ENCODE measurements at regions not wholly inside any gene's neighbourhood (a gene's known extent, or its start where the extent isn't known, plus 50 kb on each side); places are given as distances from the start of the nearest gene placed in this dataset.
"Not testable (repeated sequence)": the region's sequence is repeated elsewhere in the genome, so short reads cannot be mapped to it uniquely, and the experiment has no call there.

DNA sequence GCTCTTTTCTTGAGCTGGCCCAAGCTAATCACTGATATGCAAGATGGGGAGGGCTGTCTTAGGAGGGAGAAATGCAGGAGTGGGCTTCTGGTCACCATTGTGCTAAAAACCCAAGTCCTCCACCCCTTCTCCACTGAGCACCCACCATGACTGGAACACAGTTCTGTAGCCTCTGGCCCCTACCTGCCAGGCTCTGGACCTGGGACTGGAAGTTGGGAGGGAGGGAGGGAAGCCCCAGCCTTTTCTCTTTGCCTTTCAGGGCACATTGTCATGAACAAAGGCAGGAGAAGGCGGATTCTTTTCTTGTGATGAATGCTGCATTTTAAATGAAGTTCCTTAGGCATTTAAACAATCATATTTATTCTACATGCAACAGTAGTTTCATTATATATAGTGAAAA lies 559.1 kb upstream of the TRPC7 start:
- DNase-seq = no peak

GRCh38 chr5:136910625-136911024 lies 545.3 kb upstream of the TRPC7 start:
- DNase-seq = no peak

DNA sequence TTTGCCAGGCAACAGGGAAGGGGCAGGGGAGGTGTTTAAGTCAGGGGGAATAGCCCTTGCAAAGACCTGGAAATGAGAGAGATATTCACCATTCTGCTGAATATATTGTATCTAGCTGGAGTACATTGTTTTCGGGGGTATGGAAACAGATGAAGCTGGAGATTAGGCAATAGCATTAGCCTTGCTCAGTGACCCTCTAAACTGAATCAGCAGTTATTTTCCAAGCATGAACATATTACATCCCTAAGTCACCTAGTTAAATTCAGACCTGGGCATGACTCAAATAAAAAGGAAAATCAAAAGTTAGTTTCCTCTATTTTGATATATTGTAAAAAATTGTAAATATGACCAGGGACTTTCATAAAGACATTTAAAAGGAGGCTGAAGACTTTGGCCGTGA lies 544.6 kb upstream of the TRPC7 start:
- DNase-seq = no peak

- no peak for DNase-seq
Measured at GRCh38 chr5:136907371-136907770, 542.0 kb upstream of the TRPC7 start.

- DNase-seq = no peak
Measured at GRCh38 chr5:136906545-136906944, 541.2 kb upstream of the TRPC7 start.

GRCh38 chr5:136905571-136905970 lies 540.2 kb upstream of the TRPC7 start:
- no peak for DNase-seq

DNA sequence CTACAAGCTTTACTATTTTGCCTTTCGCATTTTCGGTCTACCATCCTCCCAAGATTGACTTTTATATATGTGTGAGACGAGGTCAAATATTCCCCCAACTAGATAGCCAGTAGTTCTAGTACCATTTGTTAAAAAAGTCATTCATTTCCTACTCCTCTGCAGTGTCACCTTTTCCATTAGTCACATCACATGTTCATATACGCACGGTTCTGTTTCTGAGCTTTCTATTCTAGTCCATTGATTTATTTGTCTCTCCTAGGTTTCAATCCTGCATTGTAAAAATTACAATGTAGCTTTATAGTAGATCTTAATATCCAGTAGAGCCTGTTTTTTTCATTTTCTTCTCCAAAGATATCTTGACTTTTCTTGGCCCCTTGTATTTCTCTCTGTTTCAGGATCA lies 528.7 kb upstream of the TRPC7 start:
- no peak for DNase-seq

DNA sequence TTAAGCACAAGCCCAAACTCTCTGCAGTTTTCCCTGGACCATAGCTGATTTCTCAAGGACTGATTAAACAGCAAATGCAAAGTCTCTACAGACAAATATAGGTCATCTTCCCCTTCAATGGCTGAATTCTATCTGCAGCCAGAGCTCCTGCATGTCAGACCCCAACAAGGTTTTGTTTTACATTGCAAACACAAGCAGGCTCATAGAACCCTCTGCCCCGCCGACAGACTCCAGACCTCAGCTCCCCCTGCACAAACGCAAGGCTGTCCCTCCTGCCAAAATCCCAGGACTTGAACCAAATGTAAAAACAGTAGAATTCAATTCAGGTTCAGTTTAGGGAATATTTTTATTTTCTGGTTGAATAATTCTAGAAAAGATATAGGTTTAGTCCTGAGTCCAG lies 526.7 kb upstream of the TRPC7 start:
- no peak for DNase-seq

DNA sequence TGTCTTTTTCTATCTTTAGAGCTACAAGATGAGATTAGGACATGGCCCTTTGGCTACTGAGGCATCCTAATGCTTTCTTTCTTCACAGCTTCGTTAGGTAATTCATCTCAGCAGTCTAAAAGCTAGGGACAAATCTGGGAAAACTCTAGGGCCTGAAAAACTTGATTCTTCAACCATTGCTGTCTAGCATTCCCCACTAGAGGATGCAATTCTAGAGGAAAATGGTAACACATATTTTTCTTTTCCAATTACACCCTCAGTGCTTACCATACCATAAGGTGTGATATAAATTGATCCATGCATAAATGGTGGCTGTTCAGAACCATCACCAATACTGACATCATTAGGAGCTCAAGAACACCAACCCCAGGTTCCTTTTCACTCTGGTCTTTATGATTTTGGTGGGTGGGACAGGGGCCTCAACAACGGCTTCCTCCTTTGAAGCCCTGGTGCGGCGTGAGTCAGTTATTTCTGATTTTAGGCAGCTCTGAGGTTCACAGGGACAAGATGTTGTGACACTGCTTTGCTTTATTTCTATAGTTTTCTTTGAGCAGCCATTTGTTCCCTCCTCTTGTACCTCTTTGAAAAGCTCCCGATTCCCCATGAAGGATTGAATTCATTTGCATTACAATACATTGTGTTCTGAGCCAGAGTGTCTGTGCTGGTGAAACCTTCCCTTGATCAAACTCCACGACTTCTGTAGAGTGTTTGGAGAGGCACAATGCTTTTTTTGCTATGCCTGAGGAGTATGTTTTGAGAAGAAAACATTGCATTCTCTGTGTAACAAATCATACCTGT lies 526.0 kb upstream of the TRPC7 start:
- DNase-seq = no peak

- DNase-seq = no peak
Measured at GRCh38 chr5:136890431-136891148, 525.2 kb upstream of the TRPC7 start.

DNA sequence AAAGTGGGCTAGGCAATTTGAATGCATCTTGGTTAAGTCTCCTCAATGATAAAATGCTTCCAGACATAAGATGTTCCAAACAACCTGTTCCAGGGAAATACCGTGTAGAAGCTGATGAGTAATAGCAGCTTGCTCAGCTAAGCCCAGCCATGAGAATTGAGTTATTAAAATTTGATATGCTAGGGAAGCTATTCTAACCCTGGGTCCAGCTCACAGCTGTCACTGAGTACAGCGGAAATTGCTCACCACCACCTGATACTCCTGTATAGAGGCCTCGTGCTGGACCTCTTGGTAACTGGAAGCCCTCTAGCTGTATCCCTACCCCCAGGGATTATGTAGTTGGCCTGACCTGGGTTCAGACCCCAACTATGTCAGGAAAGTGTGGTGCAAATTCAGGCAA lies 521.3 kb upstream of the TRPC7 start:
- no peak for DNase-seq

GRCh38 chr5:136864960-136865359 lies 499.6 kb upstream of the TRPC7 start:
- DNase-seq = no peak

- DNase-seq = no peak
Measured at GRCh38 chr5:136856648-136857047, 491.3 kb upstream of the TRPC7 start.

DNA sequence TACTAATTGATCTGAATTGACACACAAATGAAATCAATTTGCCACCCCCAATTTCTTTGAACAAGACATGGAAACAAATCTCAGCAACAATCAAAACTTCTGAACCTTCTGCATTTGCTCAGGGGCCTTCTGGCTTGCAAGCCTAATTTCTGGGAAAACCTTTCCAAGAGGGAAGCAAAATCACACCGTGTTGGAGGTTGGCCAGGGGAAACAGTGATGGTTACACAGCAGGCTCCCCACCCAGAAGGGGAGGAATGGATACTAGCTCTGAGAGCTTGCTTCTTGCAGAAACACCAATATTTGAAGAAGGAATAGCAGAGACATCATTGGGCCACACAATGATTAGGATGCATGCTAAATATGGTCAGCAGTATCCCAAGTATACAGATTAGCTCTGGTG lies 488.6 kb upstream of the TRPC7 start:
- no peak for DNase-seq

- no peak for DNase-seq
Measured at GRCh38 chr5:136840601-136841000, 475.3 kb upstream of the TRPC7 start.

DNA sequence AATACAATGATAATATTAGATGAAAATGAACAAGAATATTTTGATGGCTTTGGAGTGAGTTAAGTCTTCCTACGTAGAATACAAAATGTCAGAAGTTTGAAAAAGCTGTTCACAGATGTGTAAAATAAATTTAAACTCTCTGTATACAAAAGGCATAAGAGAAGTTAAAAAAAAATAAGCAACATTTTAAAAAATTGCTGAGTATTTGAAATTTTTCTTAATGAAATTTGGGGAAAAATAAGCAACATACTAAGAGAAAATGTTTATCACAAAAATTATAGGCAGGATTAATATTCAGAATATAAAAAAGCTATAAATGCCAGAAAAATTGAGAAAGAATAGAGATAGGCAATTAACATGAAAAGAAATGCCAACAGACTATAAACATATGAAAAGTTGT lies 470.7 kb upstream of the TRPC7 start:
- no peak for DNase-seq

DNA sequence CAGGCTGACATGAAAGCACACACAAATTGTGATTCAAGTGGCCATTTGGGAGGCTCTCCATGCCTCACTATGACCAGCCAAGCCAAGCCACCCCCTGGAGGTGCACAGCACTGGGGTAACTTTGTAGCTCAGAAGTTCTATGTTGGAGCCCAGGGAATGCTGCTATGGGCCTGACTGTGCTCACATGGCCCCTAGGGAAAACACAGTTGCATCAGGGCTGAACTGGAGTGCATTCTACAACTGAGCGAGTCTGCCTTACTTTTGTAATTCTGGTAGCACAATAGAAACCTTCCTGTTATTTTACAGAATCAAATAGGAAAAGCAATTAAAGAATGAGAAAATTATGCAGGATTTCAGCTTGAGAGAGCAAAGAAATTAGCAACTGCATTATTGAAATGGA lies 455.5 kb upstream of the TRPC7 start:
- DNase-seq = no peak

DNA sequence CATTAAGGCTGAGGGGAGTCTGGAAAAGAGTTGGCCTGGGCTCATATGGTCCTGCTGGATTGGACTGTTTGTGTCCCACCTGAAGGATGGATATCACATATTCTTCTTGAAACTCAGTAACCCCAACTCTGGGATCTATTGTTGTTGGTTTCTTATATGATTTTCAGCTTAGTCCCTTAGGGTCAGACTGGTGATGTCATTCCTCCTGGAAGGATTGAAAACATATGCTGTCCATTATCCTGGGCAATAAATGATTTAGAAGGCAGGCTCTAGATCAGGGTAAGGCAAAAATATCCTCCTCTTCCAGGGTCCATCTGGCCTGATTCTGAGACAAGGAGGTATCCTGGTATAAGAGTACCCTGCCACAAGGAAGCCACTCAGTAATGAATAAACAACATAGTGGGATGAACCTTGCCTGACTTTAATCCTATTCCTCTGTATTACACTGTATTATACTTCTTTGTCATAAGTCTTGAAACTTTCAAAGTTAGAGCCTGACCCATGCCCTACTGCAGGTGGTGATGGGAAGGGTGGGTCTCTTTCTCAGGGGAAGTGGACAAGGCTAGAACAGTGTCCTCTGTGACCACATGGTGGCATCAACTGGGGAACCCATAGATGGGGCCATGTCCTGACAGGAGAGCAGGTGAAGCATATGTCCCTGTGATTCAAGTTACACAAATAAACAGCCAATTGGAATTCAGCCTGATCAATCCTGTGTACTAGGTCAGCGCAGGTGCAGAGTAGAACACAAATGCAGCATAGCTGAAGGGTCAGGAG lies 454.4 kb upstream of the TRPC7 start:
- no peak for DNase-seq

- DNase-seq = no peak
Measured at GRCh38 chr5:136816327-136816726, 451.0 kb upstream of the TRPC7 start.

DNA sequence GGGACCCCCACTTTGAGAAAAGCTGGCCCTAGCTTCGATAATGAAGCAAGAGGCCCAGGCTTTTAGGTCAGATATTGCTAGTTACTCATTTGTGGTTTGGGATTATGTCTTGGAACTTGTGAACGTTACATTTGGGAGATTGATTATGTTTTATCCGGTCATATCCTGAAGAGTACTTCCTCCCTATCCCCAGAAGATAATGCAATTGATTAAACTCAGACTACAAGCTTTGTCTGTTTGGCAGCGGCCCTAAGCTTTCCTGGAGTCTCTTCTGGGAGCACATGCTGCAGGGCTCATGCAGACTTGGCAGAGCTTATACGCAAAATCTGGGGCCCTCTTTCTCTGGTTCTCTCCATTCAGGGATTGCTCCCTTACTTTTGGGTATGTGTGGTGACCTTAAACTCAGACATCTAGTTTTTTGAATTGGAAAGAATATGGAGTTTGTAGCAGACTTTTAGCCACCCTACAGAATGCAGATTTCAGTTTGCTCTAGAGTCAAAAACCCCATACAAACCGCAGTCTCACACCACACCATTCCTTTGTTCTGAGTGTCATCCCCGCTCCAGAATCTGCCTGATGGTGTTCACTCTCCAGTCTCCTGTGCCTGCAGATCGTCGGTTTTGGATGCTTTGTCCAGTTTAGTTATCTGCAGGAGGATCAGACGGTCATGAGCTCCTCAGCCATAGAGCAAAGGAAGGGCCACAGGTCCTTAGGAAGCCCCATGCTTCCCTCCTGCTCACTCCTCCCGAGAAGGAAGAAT lies 449.5 kb upstream of the TRPC7 start:
- no peak for DNase-seq

GRCh38 chr5:136812270-136812669 lies 446.9 kb upstream of the TRPC7 start:
- DNase-seq = not testable (repeated sequence)

DNA sequence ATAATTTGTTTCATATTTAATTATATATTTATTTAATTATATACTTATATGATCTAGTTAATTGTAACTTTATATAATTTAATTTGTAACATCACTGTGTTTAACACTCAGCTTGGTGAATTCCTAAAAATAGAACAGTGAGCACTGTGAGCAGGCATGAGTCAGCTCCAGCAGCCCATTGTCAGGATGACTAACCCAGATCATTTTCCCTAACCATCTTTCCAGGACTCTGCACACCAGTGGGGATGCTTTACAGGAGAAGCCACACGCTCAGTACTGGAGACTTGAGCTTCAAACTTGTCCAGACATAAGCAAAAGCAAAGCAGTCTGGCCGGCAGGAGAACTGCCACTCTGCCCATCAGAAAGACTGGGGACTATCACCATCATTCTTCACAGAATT lies 446.2 kb upstream of the TRPC7 start:
- no peak for DNase-seq

DNA sequence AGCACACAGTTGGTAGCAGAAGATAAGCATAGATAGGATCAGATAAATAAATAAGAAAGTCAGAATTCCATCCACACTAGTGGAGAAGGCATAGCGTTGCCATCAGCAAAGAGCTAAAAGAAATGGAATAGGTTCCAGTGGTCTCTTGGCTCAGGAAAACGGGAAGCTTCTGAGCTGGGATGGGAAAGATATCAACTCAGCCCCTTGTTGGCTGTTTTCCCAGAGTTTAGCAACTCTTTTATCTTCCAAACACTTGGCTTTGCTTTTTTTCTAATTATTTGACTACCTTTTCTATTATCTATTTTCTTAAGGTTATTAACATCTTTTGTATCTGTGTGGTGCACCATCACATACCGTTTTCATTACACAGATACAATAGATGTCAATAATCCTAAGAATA lies 445.7 kb upstream of the TRPC7 start:
- no peak for DNase-seq
